ENCODE measurements at regions not wholly inside any gene's neighbourhood (a gene's known extent, or its start where the extent isn't known, plus 50 kb on each side); places are given as distances from the start of the nearest gene placed in this dataset.

GRCh38 chr14:51398898-51399297 lies 158.9 kb downstream of the TMX1 start:
- DNase-seq (ENCODE audit: low read depth): no peak

DNA sequence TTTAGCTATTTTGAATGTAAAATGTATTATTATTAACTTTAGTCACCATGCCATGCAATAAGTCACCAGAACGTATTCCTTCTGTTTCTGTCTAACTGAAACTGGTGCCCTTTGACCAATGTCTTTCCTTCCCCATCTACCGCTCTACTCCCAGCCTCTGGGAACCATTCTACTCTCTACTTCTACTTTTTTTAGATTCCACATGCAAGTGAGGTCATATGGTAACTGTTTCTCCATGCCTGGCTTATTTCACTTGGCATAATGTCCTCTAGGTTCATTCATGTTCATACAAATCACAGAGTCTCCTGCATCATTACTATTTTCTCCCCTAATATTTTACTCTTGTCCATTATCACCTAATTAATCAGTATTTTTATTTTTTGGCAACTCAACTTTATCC lies 160.1 kb downstream of the TMX1 start:
- DNase-seq (ENCODE audit: low read depth): no peak

GRCh38 chr14:51401272-51401671 lies 161.2 kb downstream of the TMX1 start:
- DNase-seq (ENCODE audit: low read depth): no peak

- no peak for DNase-seq (ENCODE audit: low read depth)
These were observed 161.7 kb downstream of the TMX1 start for GRCh38 chr14:51401756-51402155.

- DNase-seq (ENCODE audit: low read depth): no peak
These were observed 170.8 kb downstream of the TMX1 start for GRCh38 chr14:51410897-51411296.

DNA sequence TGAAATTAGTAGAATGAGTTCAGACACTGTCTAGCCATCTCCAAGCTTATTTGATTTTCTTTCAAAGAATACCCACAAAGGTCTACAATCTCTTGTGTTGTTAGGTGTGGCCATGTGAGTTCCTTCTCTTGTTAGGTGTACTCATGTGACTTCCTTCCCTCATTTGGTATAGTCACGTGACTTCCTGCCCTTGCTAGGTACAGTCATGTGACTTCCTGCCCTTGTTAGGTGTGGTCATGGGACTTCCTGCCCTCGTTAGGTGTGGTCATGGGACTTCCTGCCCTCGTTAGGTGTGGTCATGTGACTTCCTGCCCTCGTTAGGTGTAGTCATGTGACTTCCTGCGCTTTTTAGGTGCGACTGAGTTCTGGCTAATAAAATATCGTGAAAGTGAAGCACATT lies 179.6 kb downstream of the TMX1 start:
- peak; percentile 0 for DNase-seq (ENCODE audit: low read depth)

DNA sequence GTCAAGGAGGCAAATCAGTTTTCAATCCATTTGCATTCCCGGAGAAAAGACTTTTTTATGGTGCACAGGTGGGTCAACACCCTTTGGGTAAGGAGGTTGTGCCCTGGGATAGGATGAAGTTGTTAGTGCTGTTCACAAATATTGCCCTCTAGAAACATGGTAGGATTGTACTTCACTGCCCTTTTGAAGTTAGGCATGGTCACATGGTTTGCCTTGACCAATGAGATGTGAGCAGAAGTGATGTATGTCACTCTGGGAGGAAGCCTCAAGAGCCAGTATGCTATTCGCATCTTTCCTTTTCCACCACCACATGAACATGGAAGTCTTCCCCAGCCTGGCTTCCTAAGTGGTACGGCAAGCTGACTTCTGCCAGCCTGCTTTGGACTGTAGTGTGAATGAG lies 182.7 kb downstream of the TMX1 start:
- DNase-seq (ENCODE audit: low read depth): no peak

DNA sequence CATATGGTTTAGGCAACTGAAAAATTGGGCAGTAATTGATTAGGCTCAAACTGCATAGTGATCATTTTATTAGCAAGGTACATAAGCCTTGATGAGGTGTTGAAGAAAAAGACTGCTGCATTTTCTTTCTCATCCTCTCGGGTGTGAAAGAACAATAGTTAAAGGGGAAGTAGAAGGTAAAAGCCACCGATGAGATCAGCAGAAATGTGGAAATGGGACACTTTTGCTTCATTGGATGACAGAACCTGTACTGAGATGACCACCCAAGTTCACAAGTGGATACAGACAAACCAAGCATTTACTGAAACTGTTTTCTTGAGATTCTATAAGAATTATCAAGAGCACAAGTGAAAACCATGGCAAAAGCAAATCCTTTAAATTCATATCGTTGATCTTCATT lies 184.0 kb downstream of the TMX1 start:
- no peak for DNase-seq (ENCODE audit: low read depth)

- DNase-seq (ENCODE audit: low read depth): no peak
These were observed 184.7 kb downstream of the TMX1 start for GRCh38 chr14:51424561-51425251.

DNA sequence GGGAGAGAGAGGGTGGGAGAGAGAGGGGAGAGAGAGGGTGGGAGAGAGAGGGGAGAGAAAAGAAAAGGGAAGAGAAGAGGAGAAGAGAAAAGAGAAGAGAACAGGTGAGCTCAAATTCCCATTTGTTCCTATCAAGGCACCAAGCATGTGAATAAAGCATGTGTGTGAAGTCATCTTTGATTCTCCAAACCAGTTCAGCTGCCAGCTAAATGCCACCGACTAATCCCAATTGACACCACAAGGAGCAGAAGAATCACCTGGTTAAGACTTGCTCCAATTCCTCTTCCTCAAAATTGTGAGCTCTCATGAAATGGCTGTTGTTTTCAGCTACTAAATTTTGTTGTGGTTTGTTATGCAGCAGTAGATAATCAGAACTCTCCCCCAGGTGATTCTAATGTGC lies 188.9 kb downstream of the TMX1 start:
- DNase-seq (ENCODE audit: low read depth): no peak

- no peak for DNase-seq (ENCODE audit: low read depth)
These were observed 190.0 kb downstream of the TMX1 start for GRCh38 chr14:51430079-51430478.

GRCh38 chr14:51430633-51431032 lies 190.6 kb downstream of the TMX1 start:
- no peak for DNase-seq (ENCODE audit: low read depth)

DNA sequence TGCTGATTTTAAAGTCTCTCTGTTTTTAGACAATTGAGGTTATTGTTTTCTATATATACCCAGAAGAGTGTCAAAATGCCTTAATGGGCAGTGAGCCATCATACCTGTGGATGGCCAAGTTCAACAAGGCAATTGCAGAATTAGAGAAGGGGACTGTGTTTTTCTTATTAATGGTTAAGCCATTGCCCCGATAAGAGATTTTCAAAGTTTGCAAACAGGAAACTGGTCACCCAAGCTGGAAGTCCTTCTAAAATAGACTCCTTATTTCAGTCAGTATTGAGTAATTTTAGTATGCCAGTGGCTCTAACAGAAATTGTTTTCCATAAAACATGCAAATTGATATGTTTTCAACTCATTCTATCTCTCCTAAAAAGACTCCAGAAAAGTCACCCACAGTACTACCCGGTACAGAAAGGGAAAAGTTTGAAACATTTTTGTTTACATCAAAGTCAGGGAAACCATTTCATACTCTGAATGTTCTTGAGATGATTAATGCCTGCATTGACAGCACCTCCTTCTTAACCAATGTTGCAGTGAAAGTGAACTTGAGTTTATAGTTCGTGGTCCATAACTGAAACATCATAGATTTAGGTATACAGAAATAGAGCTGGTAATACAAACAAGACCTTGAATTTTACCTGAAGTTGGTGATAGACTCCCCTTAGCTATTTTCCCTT lies 191.1 kb downstream of the TMX1 start:
- no peak for DNase-seq (ENCODE audit: low read depth)

GRCh38 chr14:51431741-51432140 lies 191.7 kb downstream of the TMX1 start:
- DNase-seq (ENCODE audit: low read depth): no peak

DNA sequence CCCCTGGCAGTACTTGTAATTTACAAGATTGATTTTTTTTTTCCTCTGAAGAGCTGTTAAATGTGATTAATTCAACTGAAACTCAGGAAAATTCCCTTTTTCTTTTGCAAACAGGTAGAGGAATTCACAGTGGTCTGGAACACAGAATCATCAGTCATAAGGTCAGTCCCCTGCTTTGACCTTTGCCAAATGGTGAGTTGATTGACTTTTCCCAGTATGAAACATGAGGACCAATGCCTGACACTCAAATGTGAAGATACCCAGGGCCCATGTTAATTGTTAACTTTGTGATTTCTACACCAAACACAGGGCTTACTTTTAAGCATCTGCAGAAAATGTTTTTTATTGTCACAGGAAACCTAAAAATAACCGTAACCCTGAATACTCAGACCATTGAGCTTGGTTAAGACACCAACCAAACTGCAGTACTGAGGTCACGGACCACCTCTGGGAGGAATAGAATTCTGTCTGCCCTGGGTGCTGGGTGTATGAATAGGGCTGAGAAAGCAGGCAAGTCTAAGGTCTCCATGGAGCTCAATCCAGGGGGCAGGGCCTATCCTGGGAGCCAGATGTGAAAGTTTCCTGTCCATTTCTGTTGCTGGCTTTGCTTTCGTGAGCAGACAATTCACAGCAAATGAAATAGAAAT lies 192.4 kb downstream of the TMX1 start:
- DNase-seq (ENCODE audit: low read depth): no peak

DNA sequence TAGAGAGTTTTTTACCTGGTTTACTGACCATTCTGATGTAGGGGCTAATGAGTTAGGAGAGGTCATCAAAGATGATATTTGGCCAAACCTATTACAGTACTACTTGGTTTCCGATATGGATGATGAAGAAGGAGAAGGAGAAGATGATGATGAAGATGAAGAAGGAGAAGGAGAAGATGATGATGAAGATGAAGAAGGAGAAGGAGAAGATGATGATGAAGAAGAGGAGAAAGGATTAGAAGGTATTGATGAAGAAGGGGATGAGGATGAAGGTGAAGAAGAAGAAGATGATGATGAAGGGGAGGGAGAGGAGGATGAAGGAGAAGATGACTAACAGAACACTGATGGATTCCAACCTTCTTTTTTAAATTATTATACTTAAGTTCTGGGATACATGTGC lies 196.6 kb downstream of the TMX1 start:
- DNase-seq (ENCODE audit: low read depth): no peak

DNA sequence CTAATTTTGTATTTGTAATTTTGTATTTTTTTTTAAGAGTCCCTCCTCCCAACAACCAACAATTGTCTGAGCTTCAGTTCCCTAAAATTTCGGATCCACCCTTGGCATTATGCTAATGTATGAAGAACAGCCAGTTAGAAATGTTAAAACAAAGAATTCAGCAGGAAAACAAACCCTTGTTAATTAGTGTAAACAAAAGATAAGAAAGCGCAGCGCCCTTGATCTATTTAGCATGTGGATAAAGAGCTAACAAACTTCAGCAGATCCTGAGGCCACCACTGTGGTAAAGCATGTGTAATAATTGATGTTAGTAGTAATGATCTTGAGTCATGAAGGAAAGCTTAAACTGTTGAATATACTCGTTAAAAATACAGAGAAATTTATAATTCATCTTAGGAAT lies 199.8 kb downstream of the TMX1 start:
- DNase-seq (ENCODE audit: low read depth): no peak

- no peak for DNase-seq (ENCODE audit: low read depth)
These were observed 201.0 kb downstream of the TMX1 start for GRCh38 chr14:51441001-51441400.

GRCh38 chr14:51442513-51443175 lies 202.6 kb downstream of the TMX1 start:
- DNase-seq (ENCODE audit: low read depth): no peak

DNA sequence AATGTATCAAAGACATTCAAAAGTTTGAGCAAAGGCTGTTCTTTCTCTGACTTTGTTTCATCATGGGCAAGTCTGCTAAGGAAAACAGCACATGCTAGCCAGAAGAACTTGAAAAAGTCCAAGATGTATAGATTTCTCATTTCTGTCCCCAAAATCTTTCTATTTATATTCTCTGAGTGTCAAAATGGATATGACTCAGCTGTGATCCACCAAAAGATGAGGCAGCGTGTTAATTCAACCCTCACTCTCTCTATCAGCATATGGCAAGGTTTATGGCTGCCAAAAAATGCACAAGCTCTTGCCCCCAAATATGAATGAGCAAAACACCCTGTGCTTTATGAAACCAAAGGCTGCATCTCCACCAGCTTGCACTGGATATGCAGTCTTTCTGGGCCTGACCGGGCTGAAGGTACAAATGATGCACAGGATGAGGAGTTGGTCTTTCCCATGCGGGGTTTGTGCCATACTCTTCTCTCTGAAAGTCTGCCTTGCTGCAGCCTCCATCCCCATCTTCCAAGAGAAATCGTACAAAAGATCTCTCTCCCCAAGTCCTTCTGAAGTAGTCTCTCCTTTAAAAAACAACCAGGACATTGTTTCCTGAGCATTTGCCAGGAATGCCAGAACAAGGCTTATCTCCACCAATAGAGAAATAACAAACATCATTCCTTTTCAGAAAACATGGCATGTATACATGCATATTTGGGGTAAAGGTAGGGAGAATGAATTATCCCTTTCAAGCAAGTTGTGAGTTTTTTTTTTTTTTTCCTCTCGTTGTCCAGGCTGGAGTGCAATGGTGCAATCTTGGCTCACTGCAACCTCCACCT lies 203.4 kb downstream of the TMX1 start:
- no peak for DNase-seq (ENCODE audit: low read depth)

GRCh38 chr14:51444353-51445000 lies 204.4 kb downstream of the TMX1 start:
- no peak for DNase-seq (ENCODE audit: low read depth)

- DNase-seq (ENCODE audit: low read depth): no peak
These were observed 204.9 kb downstream of the TMX1 start for GRCh38 chr14:51445001-51445390.

All from stimulated activated CD8-positive, alpha-beta memory T cell treated with anti-CD3 and anti-CD28 coated beads, Interleukin-15, amount 100 ng/mL, for 1 hour (primary cell).